K562 (cell line): ENCODE measurements at regions not wholly inside any gene's neighbourhood (a gene's known extent, or its start where the extent isn't known, plus 50 kb on each side); places are given as distances from the start of the nearest gene placed in this dataset.

Source experiments
- ATAC-seq: fragments of 200-7000 bp; cut with Tn5 transposase; 3 replicates; pipeline ENCODE4 v1.9.1; 2020; ENCODE audit warnings: moderate library complexity
- BruUV-seq: library from RNA; stranded (reverse); fragments of 400-500 nt; replicated peaks from 2 replicates; lab custom pipeline; 2021; lab: Mats Ljungman, UMichigan
- CTCF ChIA-PET: fragments of 300-600 bp; formaldehyde crosslinking; extraction: SDS; loops from one replicate; lab custom pipeline; 2021; ENCODE audit warnings: low intra/inter-chr PET ratio; lab: Yijun Ruan, JAX
- POLR2A ChIA-PET: fragments of 300-600, 350-650 bp; sonication (Branson Sonifier 250); formaldehyde crosslinking; extraction: SDS; loops from one replicate; lab custom pipeline; 2021; ENCODE audit warnings: antibody characterized with exemption, inconsistent platforms; lab: Yijun Ruan, JAX
- DNase-seq, 4 experiments: peaks; one replicate each; pipeline versions ENCODE4 v3.0.0 to v3.0.0-alpha.2; 2011 to 2018; ENCODE audit warnings: low spot score in 3 of 4, mixed read lengths in 3 of 4; ENCODE audit errors: extremely low read depth in 1 of 4
- FAIRE-seq: peaks from 2 replicates; lab custom pipeline; 2011; peaks lifted over from hg19 to GRCh38; lab: Jason Lieb, UNC
- H2AFZ ChIP-seq: 2 replicates; pipeline ENCODE4 v1.6.0; 2011; ENCODE audit warnings: low read depth, low read length, control low read depth, inconsistent platforms
- H3K27ac ChIP-seq: fragments of 200-600 bp; 3 replicates; pipeline ENCODE4 v1.8.0; 2011; ENCODE audit warnings: low read depth, mild to moderate bottlenecking, control low read depth, inconsistent platforms, low read length, moderate library complexity, mixed read lengths; ENCODE audit errors: extremely low read depth
- H3K27me3 ChIP-seq, 2 experiments: fragments of 300-600 bp in 1 of 2; 2 replicates in 1 of 2; 3 replicates in 1 of 2; pipeline versions ENCODE4 v1.6.0 to v1.8.0; 2011; ENCODE audit warnings: inconsistent platforms in 2 of 2, low read length in 2 of 2, mild to moderate bottlenecking in 1 of 2, mixed read lengths in 1 of 2, moderate library complexity in 1 of 2; ENCODE audit not compliant: control insufficient read depth in 2 of 2, insufficient read depth in 2 of 2
- H3K36me3 ChIP-seq: fragments of 300-600 bp; 3 replicates; pipeline ENCODE4 v1.8.0; 2011; ENCODE audit warnings: mild to moderate bottlenecking, low read length, inconsistent platforms; ENCODE audit not compliant: control insufficient read depth, insufficient read depth
- H3K4me1 ChIP-seq, 2 experiments: fragments of 200-600 bp in 1 of 2; replicated peaks in 1 of 2; 2 replicates in 1 of 2; 3 replicates in 1 of 2; pipeline versions ENCODE4 v1.5.1 to v1.8.0; 2011; ENCODE audit warnings: inconsistent platforms in 2 of 2, low read length in 2 of 2, mild to moderate bottlenecking in 1 of 2, mixed read lengths in 1 of 2, moderate library complexity in 1 of 2; ENCODE audit not compliant: control insufficient read depth in 2 of 2, insufficient read depth in 2 of 2
- H3K4me2 ChIP-seq: 2 replicates; pipeline ENCODE4 v1.6.1; 2011; ENCODE audit warnings: low read length, control low read depth, inconsistent platforms, mixed read lengths; ENCODE audit not compliant: insufficient read depth
- H3K4me3 ChIP-seq: fragments of 200-600 bp; sonication (generic), shearing (Covaris generic); 2 replicates; pipeline ENCODE4 v1.5.1; 2016; ENCODE audit warnings: control low read depth, inconsistent platforms
- H3K79me2 ChIP-seq: fragments of 200-600 bp; 3 replicates; pipeline ENCODE4 v1.8.0; 2011; ENCODE audit warnings: low read length, inconsistent platforms; ENCODE audit not compliant: control insufficient read depth, insufficient read depth
- H3K9ac ChIP-seq, 2 experiments: 2 replicates each; pipeline versions ENCODE4 v1.6.0 to v1.6.1; 2011; ENCODE audit warnings: low read depth in 2 of 2, low read length in 2 of 2, control low read depth in 1 of 2, inconsistent platforms in 1 of 2, mild to moderate bottlenecking in 1 of 2, mixed read lengths in 1 of 2; ENCODE audit not compliant: insufficient read depth in 1 of 2
- H3K9me1 ChIP-seq: one replicate; pipeline ENCODE4 v1.6.0; 2011; ENCODE audit warnings: inconsistent platforms, mild to moderate bottlenecking, low read length, moderate library complexity; ENCODE audit not compliant: control insufficient read depth, insufficient read depth
- H3K9me3 ChIP-seq: replicated peaks from 2 replicates; pipeline ENCODE4 v1.5.1; 2011; ENCODE audit warnings: low read depth, low read length, inconsistent platforms; ENCODE audit not compliant: control insufficient read depth, insufficient read depth
- H4K20me1 ChIP-seq: replicated peaks from 2 replicates; pipeline ENCODE4 v1.6.1; 2011; ENCODE audit warnings: low read length, inconsistent platforms, mixed read lengths; ENCODE audit not compliant: control insufficient read depth, insufficient read depth
- AFF4 ChIP-seq: sonication (generic); formaldehyde crosslinking; IDR thresholded peaks from 2 replicates; pipeline ENCODE4 v1.8.0; 2023; ENCODE audit warnings: mild to moderate bottlenecking, missing genetic modification reagents
- ARHGAP35 ChIP-seq: fragments of 450-650 bp; IDR thresholded peaks from 2 replicates; pipeline ENCODE4 v1.6.1; 2018; ENCODE audit not compliant: partially characterized antibody
- CREB1 ChIP-seq, 2 experiments: sonication (generic) in 1 of 2; formaldehyde crosslinking in 1 of 2; IDR thresholded peaks; 2 replicates each; pipeline versions ENCODE4 v1.6.1 to v1.8.0; 2012 to 2022; ENCODE audit warnings: inconsistent platforms in 1 of 2, mild to moderate bottlenecking in 1 of 2, missing genetic modification reagents in 1 of 2, moderate library complexity in 1 of 2
- ELF4 ChIP-seq: fragments of 450-650 bp; formaldehyde crosslinking; IDR thresholded peaks from 2 replicates; pipeline ENCODE4 v1.4.0; 2022; ENCODE audit warnings: missing genetic modification characterization
- FIP1L1 ChIP-seq: fragments of 200-400 bp; formaldehyde crosslinking; IDR thresholded peaks from 2 replicates; pipeline ENCODE4 v1.6.1; 2018; ENCODE audit warnings: mild to moderate bottlenecking, low read depth, low read length; ENCODE audit not compliant: poor library complexity, severe bottlenecking
- HLTF ChIP-seq: fragments of 450-650 bp; IDR thresholded peaks from 2 replicates; pipeline ENCODE4 v1.6.1; 2016
- HMGN3 ChIP-seq: IDR thresholded peaks from 2 replicates; pipeline ENCODE4 v1.6.1; 2011; ENCODE audit warnings: borderline replicate concordance, low read depth, mild to moderate bottlenecking, mixed read lengths, low read length; ENCODE audit not compliant: insufficient read length; ENCODE audit errors: extremely low read depth
- KAT7 ChIP-seq: sonication (generic); formaldehyde crosslinking; IDR thresholded peaks from 2 replicates; pipeline ENCODE4 v1.8.0; 2022; ENCODE audit warnings: missing genetic modification reagents, mild to moderate bottlenecking, borderline replicate concordance
- PHTF2 ChIP-seq: fragments of 250-450 bp; sonication (Bioruptor Pico); IDR thresholded peaks from 2 replicates; pipeline ENCODE4 v1.5.0; 2021; ENCODE audit warnings: mild to moderate bottlenecking
- SREBF2 ChIP-seq: sonication (generic); formaldehyde crosslinking; IDR thresholded peaks from 2 replicates; pipeline ENCODE4 v1.4.0; 2020; ENCODE audit warnings: mild to moderate bottlenecking, missing genetic modification reagents
- STAG1 ChIP-seq: sonication (generic); formaldehyde crosslinking; IDR thresholded peaks from 2 replicates; pipeline ENCODE4 v1.5.0; 2020; ENCODE audit warnings: missing genetic modification reagents, borderline replicate concordance
- ZC3H11A ChIP-seq: IDR thresholded peaks from 2 replicates; pipeline ENCODE4 v1.6.1; 2012; ENCODE audit warnings: low read depth, low read length, improper control_type of control experiment
- ZMIZ1 ChIP-seq, 2 experiments: fragments of 150-350 bp in 1 of 2; IDR thresholded peaks; 2 replicates each; pipeline ENCODE4 v1.6.1; 2012 to 2016; ENCODE audit warnings: low read depth in 2 of 2, low read length in 2 of 2, mild to moderate bottlenecking in 1 of 2, moderate library complexity in 1 of 2
- ZNF143 ChIP-seq: sonication (generic); formaldehyde crosslinking; IDR thresholded peaks from 2 replicates; pipeline ENCODE4 v1.9.0; 2022; ENCODE audit warnings: mild to moderate bottlenecking, missing genetic modification reagents
- ZNF165 ChIP-seq: fragments of 250-450 bp; sonication (Bioruptor Pico); IDR thresholded peaks from 2 replicates; pipeline ENCODE4 v1.4.0; 2020; ENCODE audit warnings: borderline replicate concordance
- ZNF644 ChIP-seq: fragments of 200-800 bp; sonication (Bioruptor generic); IDR thresholded peaks from 2 replicates; pipeline ENCODE4 v1.6.1; 2016; ENCODE audit warnings: low read depth, missing genetic modification characterization, missing compliant biosample characterization
- WGBS: fragments of 100-300 bp; shearing (Covaris generic); methylation state at CpG from one replicate; pipeline ENCODE4 v1.1.6; 2016; ENCODE audit warnings: low coverage, mixed read lengths; ENCODE audit not compliant: insufficient coverage; ENCODE audit errors: missing lambda C conversion rate; 5-methylcytosine and 5-hydroxymethylcytosine counted together
- in situ Hi-C: fragments of 300-500 bp; cut with MboI; formaldehyde crosslinking; loops from 4 replicates; pipeline ENCODE4 v1.15.0; 2018; ENCODE audit warnings: inconsistent platforms, mixed read lengths
- intact Hi-C: fragments of 100-400 bp; cut with micrococcal nuclease; formaldehyde crosslinking; loops from 2 replicates; pipeline ENCODE4 v1.14.2; 2022

- no peak overlapping the region for H3K4me2 ChIP-seq
- H3K79me2 ChIP-seq = no peaks in the 10 kb centered on the region
- no peaks in the 10 kb centered on the region for H3K36me3 ChIP-seq
- 0% methylated on average over 3 of the region's 4 CpGs for WGBS
- H3K9me1 ChIP-seq = no peaks in the 10 kb centered on the region
- no peak overlapping the region for H2AFZ ChIP-seq
- no peaks in the 10 kb centered on the region for H4K20me1 ChIP-seq
- ChIA-PET CTCF (interaction anchor here (1.2 kb wide), 1 partner anchor 122 kb away, joined by 6 read pairs; no protein-coding TSS in a partner anchor), POLR2A (interaction anchor here (0.7 kb wide), 1 partner anchor 12 kb away, joined by 3 read pairs; no protein-coding TSS in a partner anchor)
- H3K9ac ChIP-seq = no peak overlapping the region
- H3K4me1 ChIP-seq = no peaks in the 10 kb centered on the region
- ATAC-seq = no peak
- no peak overlapping the region for H3K4me3 ChIP-seq
- DNase-seq = no peak
- H3K27me3 ChIP-seq = peaks cover 6 to 7% of the 10 kb centered on the region in 2 experiments; a peak in 3 of 5 replicates
- H3K27ac ChIP-seq = no peak overlapping the region
- intact Hi-C loops = no loop called here
- no peak for FAIRE-seq
- in situ Hi-C loops = no loop called here
- BruUV-seq = no TSS peak
- H3K9me3 ChIP-seq = no peaks in the 10 kb centered on the region
- TF ChIP-seq ZNF644 (no peak), HLTF (no peak), HMGN3 (no peak), PHTF2 (CRISPR knock-in tag) (no peak), ARHGAP35 (no peak), ZNF165 (CRISPR knock-in tag) (no peak), FIP1L1 (no peak), SREBF2 (no peak), ZMIZ1 (IDR thresholded peaks at IDR 0.05; ENCODE audit: low read depth in 2 of 2, low read length in 2 of 2) (no peak), STAG1 (CRISPR knock-in tag) (no peak), ELF4 (CRISPR knock-in tag) (no peak), KAT7 (CRISPR knock-in tag) (no peak), AFF4 (CRISPR knock-in tag) (no peak), CREB1 (IDR thresholded peaks at IDR 0.05) (no peak), CREB1 (CRISPR knock-in tag; IDR thresholded peaks at IDR 0.05) (no peak), ZNF143 (CRISPR knock-in tag) (no peak), ZC3H11A (no peak)
Measured at GRCh38 chr2:141611-142010, 95.3 kb upstream of the FAM110C start.
